HG02884 (cell line): ENCODE measurements at regions not wholly inside any gene's neighbourhood (a gene's known extent, or its start where the extent isn't known, plus 50 kb on each side); places are given as distances from the start of the nearest gene placed in this dataset.

Experiments used
- ATAC-seq: cut with Tn5 transposase; IDR thresholded peaks from one replicate; pipeline ENCODE4 v1.9.1; 2021; ENCODE audit warnings: mild to moderate bottlenecking, moderate library complexity; ENCODE audit not compliant: unreplicated experiment

- no peak for ATAC-seq
Measured at GRCh38 chr17:77358801-77359200, 218.0 kb downstream of the SEC14L1 start.

DNA sequence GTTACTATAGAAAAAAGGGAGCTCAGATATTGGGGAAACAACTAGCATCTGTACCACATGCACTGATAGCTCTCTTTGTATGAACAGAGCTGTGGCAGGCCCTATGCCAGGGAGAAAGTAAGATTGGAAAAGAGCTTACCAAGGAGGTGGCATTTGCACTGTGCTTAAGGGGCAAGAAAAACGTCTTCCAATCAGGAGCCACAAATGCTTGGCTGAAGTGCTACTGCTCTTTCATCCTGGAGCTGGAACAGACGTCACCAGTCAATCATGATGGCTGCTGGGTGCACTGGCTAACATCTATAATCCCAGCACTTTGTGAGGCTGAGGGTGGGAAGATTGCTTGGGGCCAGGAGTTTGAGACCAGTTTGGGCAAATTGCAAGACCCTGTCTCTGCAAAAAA, 218.5 kb downstream of the SEC14L1 start:
- ATAC-seq: no peak

- no peak for ATAC-seq
Measured at GRCh38 chr17:77361986-77362620, 221.3 kb downstream of the SEC14L1 start.

GRCh38 chr17:77363821-77364361, 223.1 kb downstream of the SEC14L1 start:
- ATAC-seq: no peak

- no peak for ATAC-seq
Measured at GRCh38 chr17:77364381-77364911, 223.7 kb downstream of the SEC14L1 start.

- ATAC-seq: no peak
Measured at GRCh38 chr17:77364941-77365583, 224.3 kb downstream of the SEC14L1 start.

DNA sequence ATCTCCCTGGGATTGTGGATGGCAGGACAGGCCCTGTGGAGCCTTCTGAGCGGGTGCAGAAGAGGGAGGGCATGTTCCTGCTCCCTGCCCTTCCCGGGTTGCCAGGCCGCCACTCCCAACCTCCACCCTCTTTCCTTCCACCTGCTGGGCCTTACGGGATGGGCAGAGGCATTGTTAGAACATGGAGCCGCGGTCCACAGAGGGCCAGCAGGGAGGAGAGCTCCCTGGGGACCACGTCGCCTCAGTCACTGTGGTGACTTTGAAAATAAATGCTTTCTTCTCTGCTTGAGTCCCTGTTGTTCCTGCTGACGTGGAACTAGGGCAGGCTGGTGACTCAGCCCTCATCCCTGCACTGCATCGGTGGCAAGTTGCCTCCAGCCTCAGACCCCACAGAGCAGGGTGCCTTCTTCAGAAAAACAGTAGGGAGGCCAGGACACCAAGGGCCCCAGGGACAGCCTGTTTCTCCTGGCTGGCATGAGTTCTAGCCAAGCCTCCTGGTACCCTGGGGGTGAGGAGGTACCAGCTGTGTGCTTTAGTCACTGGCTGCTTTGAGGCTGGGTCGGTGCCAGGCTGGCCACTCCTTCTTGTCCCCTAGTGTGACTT, 224.9 kb downstream of the SEC14L1 start:
- no peak for ATAC-seq

DNA sequence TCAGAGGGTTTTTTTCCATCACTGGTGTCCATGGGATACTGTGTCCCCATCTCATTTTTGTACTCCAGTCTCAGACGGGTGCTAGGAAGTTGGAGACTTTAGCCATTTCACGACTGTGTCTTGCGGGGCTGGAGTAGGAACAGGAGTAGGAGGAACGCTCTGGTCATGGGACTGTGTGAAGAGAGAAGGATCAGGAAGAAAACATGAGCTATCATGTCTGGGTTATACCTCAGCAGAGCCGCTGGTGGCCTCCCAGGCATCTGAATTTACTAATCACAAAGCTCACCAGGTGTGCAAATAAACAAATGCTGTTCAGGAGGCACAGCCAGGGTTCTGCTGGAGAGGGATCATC, 225.4 kb downstream of the SEC14L1 start:
- ATAC-seq: no peak

GRCh38 chr17:77366558-77367245, 225.9 kb downstream of the SEC14L1 start:
- ATAC-seq: no peak

- ATAC-seq: no peak
Measured at GRCh38 chr17:77369544-77369971, 228.8 kb downstream of the SEC14L1 start.

GRCh38 chr17:77370586-77370985, 229.8 kb downstream of the SEC14L1 start:
- no peak for ATAC-seq

DNA sequence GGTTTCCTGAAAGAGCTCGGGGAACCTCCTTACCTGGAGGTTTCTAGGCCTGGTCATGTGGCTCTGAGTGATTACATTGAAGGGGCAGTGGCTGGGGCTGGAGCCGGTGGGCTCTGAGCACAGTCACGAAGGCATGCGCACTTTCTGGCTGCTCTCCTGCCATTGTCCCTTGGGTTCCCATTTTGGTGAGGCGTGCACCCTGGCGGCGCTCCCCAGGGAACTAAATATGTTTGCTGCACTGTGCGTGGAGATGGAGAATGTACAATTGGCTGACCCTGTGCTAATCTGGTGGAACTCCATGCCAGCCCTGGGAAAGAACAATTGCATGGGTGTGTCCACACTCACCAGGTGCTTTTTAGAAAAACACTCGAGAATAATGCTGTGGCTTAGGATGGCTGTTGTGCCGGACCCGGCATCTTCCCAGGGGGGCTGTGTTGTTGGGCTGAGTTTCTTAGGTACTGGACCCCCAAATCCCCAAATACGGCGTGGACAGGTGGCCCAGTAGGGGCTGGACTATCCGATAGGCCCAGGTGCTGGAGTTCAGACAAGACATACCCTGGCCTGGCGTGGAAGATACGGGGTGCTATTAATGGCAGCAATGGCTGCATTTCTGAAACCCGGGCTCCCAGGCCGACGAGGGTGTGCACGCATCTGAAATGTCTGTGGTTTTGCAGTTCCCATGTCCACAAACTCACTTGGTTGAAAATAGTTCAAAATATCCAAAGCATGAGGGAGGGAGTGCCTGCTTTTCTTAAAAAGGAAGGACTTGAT, 230.5 kb downstream of the SEC14L1 start:
- ATAC-seq: no peak

DNA sequence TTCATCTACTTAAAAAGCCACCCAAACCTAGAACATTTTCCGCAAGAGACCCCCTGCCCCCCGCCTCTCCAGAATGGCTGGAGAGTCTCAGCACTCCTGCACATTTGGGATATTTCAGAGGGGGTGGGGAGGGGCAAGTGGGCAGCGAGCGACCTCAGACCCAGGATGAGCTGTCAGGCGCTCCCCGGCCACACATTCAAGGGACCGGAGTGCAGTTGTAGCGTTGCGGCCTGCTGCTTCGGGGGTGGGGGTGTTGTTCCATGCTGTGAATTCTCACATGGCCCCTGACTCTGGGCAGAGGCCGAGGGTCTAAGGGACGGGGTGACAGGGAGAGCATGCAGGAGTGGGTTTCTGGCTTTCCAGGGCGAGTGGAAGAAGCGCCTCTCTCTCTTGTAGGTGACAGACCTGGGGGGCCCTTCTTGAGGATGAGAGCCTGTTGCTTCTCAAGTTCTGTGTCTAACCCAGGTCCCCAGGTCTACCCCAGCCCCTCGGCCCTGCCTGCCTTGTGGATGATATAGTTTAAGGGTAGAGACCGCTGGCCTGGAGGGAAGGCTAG, 231.2 kb downstream of the SEC14L1 start:
- no peak for ATAC-seq

GRCh38 chr17:77372444-77373298, 231.9 kb downstream of the SEC14L1 start:
- ATAC-seq: no peak

GRCh38 chr17:77373299-77374169, 232.8 kb downstream of the SEC14L1 start:
- ATAC-seq: no peak

DNA sequence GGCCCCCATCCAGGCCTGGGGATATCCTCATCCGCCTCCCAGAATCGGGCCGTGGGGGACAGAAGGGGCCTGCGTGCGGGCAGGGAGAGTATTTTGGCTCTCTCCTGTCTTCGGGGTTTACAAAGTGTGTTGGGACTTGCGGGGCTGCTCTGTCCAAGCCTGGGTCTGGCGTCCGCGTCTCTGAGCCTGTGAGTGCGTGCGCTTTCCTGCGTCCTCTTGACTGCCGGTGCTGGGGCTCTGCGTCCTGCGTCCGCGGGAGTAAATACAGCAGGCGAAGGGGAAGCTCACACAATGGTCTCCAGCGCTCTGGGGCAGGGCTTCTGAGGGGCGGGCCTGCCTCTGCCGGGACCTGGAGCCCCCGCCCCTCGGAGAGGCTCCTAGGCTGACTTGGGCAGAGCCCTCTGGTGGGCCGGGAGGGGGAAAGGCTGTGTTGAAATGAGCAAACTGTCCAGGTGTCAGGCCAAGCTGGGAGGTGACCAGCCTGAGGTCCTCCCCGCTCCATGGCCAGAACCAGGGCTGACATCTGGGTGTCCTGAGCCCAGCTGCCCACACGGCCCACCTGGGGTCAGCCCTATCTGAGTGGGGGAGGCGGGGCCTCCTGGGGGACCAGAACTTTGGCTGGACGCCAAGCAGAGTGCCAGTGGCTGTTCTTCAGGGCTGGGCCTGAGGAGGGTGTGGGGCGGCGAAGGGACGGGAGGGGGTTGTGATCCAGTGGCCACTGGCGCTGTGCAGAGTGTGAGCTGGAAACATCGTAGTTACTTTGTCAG, 233.6 kb downstream of the SEC14L1 start:
- ATAC-seq: no peak

- ATAC-seq: no peak
Measured at GRCh38 chr17:77375108-77375916, 234.5 kb downstream of the SEC14L1 start.
